Nephron progenitor cell (in vitro differentiated cells): ENCODE measurements at regions not wholly inside any gene's neighbourhood (a gene's known extent, or its start where the extent isn't known, plus 50 kb on each side); places are given as distances from the start of the nearest gene placed in this dataset.

Experiments used
- DNase-seq: peaks from one replicate; pipeline ENCODE4 v3.0.0; 2021
- H3K27ac Mint-ChIP-seq: 2 replicates; pipeline ENCODE4 v1.8.0; 2021; ENCODE audit warnings: mild to moderate bottlenecking, moderate library complexity, mixed read lengths
- H3K27me3 Mint-ChIP-seq: 2 replicates; pipeline ENCODE4 v1.8.0; 2021; ENCODE audit warnings: mild to moderate bottlenecking, low read depth, mixed read lengths; ENCODE audit not compliant: poor library complexity
- H3K36me3 Mint-ChIP-seq: 2 replicates; pipeline ENCODE4 v1.8.0; 2021; ENCODE audit warnings: low read depth, mixed read lengths
- H3K4me1 Mint-ChIP-seq: 2 replicates; pipeline ENCODE4 v1.8.0; 2021; ENCODE audit warnings: mixed read lengths
- H3K4me3 Mint-ChIP-seq: 2 replicates; pipeline ENCODE4 v1.8.0; 2021; ENCODE audit warnings: mild to moderate bottlenecking, moderate library complexity, mixed read lengths
- H3K9me3 Mint-ChIP-seq: 2 replicates; pipeline ENCODE4 v1.8.0; 2021; ENCODE audit warnings: mild to moderate bottlenecking, moderate library complexity, mixed read lengths
- CTCF ChIP-seq: fragments of 200-600 bp; sonication (generic); IDR thresholded peaks from 2 replicates; pipeline ENCODE4 v1.5.0; 2021; ENCODE audit warnings: antibody characterized with exemption

- H3K4me3 Mint-ChIP-seq, result no peak overlapping the region
Measured at GRCh38 chr2:146669735-146670134, 1175.1 kb upstream of the ACVR2A start.

GRCh38 chr2:146666340-146666739 lies 1178.5 kb upstream of the ACVR2A start:
- no peaks in the 10 kb centered on the region for H3K9me3 Mint-ChIP-seq
- H3K4me1 Mint-ChIP-seq, result no peaks in the 10 kb centered on the region
- no peaks in the 10 kb centered on the region for H3K36me3 Mint-ChIP-seq
- no peak overlapping the region for H3K4me3 Mint-ChIP-seq
- no peak for DNase-seq
- no peaks in the 10 kb centered on the region for H3K27me3 Mint-ChIP-seq
- no peak for TF ChIP-seq CTCF
- no peak overlapping the region for H3K27ac Mint-ChIP-seq

More at GRCh38 chr2:146669735-146670134, 1175.1 kb upstream of the ACVR2A start:
- no peak for DNase-seq
- Mint-ChIP-seq H3K4me1 (no peaks in the 10 kb centered on the region), H3K36me3 (no peaks in the 10 kb centered on the region), H3K9me3 (no peaks in the 10 kb centered on the region), H3K27ac (no peak overlapping the region), H3K27me3 (no peaks in the 10 kb centered on the region)
- TF ChIP-seq CTCF, result no peak

DNA sequence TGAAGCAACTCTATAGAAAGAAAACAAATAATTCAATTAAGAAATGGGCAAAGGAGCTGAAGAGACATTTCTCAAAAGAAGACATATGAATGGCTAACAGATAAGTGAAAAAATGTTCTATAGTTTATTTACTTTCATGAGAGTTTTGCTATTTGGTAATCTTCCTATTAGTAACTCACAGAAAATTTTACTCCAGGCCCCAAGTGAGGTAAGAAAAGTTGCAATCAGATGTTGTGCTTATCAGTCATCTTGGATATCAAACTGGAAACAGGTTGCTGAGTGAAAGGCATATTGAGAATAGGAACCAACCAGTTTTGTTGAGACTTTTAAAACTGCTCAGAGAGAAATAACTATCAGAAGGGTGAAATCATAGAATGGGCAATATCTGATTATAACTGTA lies 1179.0 kb upstream of the ACVR2A start:
- H3K4me1 Mint-ChIP-seq, result no peaks in the 10 kb centered on the region
- DNase-seq, result no peak
- no peak overlapping the region for H3K4me3 Mint-ChIP-seq
- H3K27ac Mint-ChIP-seq, result no peak overlapping the region
- no peaks in the 10 kb centered on the region for H3K9me3 Mint-ChIP-seq
- H3K36me3 Mint-ChIP-seq, result no peaks in the 10 kb centered on the region
- no peak for TF ChIP-seq CTCF
- H3K27me3 Mint-ChIP-seq, result no peaks in the 10 kb centered on the region

- TF ChIP-seq CTCF, result peak; percentile 79
- Mint-ChIP-seq H3K4me3 (no peak overlapping the region), H3K27me3 (no peaks in the 10 kb centered on the region), H3K36me3 (no peaks in the 10 kb centered on the region), H3K9me3 (peaks cover 11% of the 10 kb centered on the region), H3K27ac (no peak overlapping the region), H3K4me1 (no peaks in the 10 kb centered on the region)
- no peak for DNase-seq
Measured at GRCh38 chr2:146661473-146662096, 1183.2 kb upstream of the ACVR2A start.

GRCh38 chr2:146659976-146660375 lies 1184.9 kb upstream of the ACVR2A start:
- Mint-ChIP-seq H3K27ac (no peak overlapping the region), H3K27me3 (no peaks in the 10 kb centered on the region), H3K4me1 (no peaks in the 10 kb centered on the region), H3K4me3 (no peak overlapping the region), H3K36me3 (no peaks in the 10 kb centered on the region), H3K9me3 (peaks cover 15% of the 10 kb centered on the region)
- TF ChIP-seq CTCF, result no peak
- DNase-seq, result no peak

- no peak for TF ChIP-seq CTCF
- no peaks in the 10 kb centered on the region for H3K36me3 Mint-ChIP-seq
- no peak overlapping the region for H3K4me3 Mint-ChIP-seq
- H3K9me3 Mint-ChIP-seq, result peaks cover 12% of the 10 kb centered on the region
- no peak overlapping the region for H3K27ac Mint-ChIP-seq
- DNase-seq, result no peak
- no peaks in the 10 kb centered on the region for H3K27me3 Mint-ChIP-seq
- no peaks in the 10 kb centered on the region for H3K4me1 Mint-ChIP-seq
Measured at GRCh38 chr2:146652311-146652710, 1192.5 kb upstream of the ACVR2A start.
